Hematopoietic multipotent progenitor cell (in vitro differentiated cells): ENCODE measurements at regions not wholly inside any gene's neighbourhood (a gene's known extent, or its start where the extent isn't known, plus 50 kb on each side); places are given as distances from the start of the nearest gene placed in this dataset.
A peak's percentile ranks its signal among the peaks of the same experiment; 100 is the strongest.
"Not testable (repeated sequence)": the region's sequence is repeated elsewhere in the genome, so short reads cannot be mapped to it uniquely, and the experiment has no call there.

Source experiments
- DNase-seq, 3 donors: peaks; one replicate each; pipeline ENCODE4 v3.0.0-alpha.2; 2011 to 2015; ENCODE audit warnings: low read depth in 2 of 3, low spot score in 2 of 3

DNA sequence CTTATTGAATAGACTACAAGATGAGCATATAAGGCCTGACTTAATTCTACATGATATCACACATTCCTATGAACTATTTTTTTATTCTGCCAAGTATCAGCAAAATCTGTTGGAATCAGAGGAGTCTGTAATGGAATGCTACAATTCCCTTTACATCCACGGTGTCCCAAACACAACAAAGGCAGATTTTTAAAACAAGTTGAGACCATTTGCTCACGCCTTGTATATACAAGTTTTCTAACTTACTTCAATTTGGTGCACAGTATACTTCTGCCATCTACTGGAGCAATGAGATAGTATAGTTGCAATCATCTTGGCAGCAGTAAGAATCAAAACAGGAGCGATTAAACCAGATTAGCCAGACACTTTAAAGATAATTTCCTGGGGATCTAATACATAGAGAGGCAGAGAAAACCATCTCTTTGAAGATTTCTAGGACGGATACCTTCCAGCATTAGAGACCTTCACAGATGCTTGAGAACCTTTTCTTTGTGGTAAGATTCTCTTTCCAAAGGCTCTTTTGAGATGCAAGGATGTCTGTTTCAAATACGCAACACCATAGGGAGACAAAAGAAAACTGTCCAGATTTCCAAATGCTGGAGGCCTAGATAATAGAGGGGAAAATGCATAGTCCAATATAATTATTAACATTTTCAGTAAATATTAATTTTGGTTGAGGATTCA lies 302.0 kb upstream of the MIR17HG start:
- DNase-seq: peak in 2 of 3 donors; percentile 25 to 60

DNA sequence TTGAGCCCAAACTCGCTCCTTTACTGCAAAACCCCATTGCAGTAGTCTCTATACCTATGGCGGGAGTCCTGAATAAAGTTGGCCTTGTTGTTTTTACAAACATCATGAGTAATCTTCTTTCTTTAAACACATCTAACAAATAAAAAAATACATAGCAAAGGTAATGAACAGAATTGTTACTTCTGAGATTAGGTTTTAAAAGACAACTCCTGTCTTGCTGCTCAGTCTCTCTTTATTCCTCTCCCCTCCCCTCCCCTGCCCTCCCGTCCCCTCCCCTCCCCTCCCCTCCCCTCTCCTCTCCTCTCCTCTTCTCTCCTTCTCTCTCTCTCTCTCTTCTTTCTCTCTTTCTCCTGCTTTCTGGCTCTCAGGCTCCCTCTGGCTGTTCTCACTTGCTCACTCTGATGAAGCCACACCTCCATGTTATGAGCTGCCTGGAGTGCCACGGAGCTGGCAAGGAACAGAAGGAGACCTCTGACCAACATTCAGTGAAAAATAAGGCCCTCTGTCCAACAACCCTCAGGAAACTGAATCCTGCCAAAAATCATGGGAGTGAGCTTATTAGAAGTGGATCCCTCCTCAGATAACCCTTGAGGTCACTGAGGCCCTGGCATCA lies 300.7 kb upstream of the MIR17HG start:
- no peak for DNase-seq

DNA sequence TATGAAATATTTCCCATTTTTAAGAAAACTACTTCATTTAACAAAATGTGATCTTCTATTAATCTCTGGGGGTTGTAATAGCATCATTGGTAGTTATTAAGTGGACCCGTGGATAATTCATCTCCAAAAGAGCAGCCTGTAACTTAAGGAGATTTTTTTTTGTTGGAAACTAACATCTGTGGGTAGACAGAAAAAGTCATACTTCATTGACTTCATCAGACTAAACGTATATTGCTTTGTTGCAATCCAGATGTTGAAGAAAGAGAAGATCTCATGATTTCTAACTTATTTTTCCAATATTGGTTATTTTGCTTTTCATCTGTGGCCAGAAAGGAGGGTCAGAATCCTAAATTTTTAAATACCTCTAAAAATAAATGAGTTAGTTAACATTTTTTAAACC lies 296.5 kb upstream of the MIR17HG start:
- no peak for DNase-seq

DNA sequence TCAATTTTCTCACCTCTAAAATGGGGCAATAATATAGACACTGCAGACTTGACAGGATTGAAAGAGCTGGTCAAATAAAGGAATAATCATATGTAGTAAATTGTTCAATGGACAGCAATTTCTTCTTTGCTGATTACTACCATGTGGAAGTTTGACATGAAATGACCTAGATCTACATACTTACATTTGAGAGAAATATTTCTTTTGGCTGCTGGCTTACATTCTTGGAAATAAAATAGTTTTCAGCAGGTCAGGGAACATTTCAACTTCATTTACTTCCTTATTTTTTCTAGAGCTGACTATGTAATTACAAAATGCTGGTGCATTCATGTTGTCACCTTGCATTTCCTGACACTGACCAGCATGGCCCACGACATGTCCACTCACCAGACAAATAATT lies 294.6 kb upstream of the MIR17HG start:
- DNase-seq: no peak

DNA sequence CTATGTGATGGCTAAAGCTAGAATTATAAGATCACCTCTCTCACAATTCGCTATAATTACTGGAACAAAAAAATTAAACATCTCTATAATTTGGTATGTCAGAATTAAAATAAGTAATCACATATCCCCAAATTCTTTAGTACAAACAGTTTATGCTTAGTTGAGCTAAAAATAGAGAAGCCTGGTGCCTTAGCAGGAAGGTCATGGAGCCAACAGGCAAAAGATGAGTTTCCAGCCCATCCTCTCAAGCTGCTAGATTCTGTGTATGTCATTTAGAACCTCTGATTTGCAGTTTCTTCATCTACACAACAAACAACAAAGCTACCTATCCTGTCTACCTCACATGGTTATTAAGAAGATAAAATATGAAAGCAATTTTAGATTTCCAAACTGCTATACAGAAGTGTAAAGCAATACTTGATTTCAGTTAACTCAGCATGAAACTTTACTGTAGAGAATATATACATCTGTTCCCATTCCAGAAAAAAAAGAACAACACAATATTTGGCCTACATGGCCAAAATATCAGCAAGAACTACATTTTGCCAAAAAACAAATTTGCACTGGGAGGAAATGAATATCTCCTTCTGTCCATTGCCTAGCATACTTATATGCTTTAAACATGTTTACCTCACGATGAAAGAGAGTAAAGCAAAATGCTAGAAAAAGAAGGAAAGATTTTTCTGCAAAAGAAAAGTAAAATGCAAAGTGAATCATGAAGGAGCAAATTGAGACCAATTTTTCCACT lies 294.0 kb upstream of the MIR17HG start:
- no peak for DNase-seq

DNA sequence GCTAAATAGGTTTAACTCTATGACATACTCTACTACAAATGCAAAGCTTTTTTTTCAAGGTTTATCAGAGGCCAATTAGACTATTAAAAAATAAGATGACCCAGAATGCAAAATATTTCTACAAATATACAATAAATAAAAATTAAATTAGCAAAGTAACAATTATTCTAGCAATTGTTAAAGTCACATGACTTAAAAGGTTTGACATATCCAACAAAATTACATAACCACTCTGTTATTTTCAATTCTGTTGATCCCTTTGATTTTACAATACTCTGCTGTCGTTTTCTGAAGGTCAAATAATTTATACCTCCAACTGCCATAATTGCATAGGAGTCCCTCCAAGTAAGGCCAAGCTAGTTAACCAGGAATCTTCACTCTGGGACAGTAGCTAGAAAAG lies 292.6 kb upstream of the MIR17HG start:
- no peak for DNase-seq

DNA sequence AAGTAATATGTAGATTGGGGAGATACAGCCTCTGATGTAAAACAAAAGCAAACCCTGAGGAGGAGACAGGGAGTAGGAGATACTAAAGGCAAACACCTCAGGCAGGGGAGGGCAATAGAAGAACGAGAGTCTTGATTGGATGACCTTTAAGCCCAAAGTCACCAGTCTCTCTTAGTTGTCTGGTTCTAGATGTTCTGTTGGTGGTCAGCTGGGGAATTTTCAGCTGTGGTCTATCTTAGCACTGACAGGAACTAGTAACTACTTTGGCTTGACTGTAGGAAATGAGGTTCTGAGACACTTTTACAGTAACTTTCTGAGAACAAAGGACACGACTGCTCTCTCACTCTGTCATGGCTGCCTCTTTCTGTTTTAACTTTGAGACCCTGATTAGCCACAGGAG lies 290.7 kb upstream of the MIR17HG start:
- DNase-seq: peak in 2 of 3 donors; percentile 26 to 60

DNA sequence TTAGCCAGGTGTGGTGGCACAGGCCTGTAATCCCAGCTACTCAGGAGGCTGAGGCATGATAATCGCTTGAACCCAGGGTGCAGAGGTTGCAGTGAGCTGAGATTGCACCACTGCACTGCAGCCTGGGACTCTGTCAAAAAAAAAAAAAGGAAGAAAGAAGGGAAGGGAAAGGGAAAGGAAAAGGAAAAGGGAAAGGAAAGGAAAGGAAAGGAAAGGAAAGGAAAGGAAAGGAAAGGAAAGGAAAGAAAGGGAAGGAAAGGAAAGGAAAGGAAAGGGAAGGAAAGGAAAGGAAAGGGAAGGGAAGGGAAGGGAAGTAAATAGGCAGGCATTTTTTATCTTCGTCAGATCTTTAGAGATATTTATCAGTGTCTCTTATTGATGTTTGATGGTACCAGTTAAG lies 290.0 kb upstream of the MIR17HG start:
- not testable (repeated sequence) for DNase-seq

DNA sequence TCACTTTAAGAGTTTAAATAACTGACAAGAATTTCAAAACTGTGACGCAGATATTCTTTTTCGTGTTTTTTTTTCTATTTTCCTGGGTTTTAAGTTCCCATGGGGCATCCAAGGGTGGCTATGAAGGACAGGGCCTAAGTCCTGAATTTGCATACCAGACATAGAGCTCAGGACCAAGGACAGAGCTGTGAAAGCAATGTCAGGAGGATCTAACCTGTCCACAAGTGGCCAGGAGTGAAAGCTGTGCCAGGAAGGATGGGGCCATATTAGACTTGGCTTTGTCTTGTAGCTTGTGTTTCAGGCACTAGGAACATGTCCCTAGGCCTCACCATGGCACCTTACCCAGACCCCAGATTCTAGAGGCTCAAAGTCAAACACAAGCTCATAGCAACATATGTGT lies 289.4 kb upstream of the MIR17HG start:
- no peak for DNase-seq

DNA sequence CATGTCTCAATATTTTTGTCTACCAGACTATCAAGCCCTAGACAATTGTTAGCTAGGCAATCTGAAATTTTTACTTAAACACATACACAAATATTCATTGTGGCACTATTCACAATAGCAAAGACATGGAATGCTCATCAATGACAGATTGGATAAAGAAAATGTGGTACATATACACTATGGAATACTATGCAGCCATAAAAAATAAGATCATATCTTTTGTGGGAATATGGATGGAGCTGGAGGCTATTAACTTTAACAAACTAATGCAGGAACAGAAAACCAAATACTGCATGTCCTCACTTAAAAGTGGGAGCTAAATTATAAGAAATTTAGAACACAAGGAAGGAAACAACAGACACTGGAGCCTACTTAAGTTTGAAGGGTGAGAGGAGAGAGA lies 288.6 kb upstream of the MIR17HG start:
- no peak for DNase-seq

DNA sequence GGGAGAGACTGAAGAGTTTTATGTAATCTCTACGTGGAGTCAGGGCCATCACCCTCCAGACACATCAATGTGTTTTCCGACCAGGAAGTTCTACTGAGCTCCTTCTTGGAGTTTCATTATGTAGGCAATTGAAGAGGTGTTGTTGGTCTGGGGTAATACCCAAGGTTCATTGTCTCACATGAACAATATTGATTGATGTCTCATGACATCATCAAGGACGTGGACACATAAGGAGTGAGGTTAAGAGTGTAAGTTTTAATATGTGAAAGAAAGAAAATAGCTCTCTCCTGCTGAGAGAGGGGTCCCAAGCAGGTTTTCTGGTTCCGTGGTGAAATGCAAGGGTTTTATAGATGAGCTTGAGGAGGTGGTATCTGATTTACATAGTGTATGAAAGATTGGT lies 280.7 kb upstream of the MIR17HG start:
- DNase-seq: no peak

DNA sequence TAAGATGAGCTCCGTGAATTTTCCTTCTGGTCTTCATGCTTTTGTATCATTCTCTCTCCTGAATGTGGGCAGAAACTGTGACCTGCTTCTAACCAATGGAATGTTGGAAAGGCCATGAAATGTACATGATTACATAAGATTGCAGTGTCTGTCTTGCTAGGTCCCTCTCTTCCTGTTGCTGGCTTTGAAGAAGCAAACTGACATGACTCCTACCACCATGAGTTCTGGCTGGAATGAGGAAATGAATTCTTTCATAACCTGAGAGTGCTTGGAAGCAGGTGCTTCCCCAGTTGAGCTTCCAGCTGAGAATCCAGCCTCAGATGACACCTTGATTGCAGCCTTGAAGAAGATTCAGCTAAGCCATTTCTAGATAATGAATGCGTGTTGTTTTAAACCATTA lies 275.0 kb upstream of the MIR17HG start:
- DNase-seq: no peak

DNA sequence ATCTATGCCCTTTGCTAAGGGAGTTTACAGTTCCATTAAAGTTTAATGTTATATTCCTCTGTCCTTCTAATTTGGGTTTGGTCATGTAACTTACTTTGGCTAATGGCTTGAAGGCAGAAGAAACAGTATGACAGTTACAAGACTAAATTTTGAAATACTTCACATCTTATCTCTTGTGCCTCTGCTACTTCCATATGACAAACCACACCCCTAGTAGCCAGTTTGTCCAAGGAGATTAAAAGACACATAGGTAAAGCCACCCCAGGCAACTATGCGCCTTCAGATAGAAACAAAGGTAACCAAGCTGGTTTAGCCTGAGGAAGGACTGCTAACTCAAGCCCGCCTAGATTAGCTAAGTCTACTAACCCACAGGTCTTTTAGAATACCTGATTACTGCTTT lies 273.4 kb upstream of the MIR17HG start:
- DNase-seq: no peak

DNA sequence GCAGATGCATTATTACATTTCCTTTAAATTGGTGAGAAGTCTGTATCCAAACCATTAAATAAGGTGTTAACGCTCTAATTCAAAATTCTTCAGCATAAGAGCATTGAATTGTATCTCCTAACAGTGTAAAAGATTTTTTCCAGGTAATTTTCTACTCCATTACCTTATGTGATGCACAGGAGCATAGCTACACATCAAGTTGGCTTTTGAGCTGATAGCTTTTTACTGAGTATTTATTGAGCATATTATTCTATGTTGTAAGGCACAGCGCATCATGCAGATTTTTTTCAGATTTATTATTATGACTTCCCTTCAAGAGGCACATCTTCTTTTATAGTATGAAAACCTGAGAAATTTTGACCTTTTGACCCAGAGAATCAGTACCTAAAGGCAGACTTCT lies 270.7 kb upstream of the MIR17HG start:
- no peak for DNase-seq

DNA sequence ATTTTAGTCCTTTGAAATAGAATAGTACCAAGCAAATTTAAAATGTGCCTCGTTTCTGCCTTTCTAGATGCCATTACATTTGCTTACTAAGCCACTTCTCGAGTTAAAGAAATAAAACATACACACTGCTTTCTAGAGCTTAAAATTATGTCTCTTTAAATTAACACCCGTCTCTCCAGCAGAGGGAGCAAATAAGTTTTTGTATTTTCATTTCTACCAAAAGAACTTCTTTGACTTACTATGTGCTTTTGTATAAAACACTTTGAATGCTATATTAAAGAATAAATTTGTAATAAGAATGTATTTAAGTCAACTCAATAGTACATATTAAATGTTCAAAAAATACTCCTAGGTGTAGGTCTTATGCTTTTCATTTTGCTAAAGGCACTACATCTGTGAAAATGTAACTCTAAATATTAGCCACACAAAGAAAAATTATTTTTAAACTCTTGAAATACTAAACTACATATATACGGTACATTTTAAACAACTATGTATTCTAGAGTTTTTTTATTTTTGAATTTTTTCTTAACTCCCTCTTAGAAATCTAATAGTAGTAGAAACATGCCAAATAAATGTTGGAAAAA lies 269.3 kb upstream of the MIR17HG start:
- DNase-seq: peak in 2 of 3 donors; percentile 24 to 71

DNA sequence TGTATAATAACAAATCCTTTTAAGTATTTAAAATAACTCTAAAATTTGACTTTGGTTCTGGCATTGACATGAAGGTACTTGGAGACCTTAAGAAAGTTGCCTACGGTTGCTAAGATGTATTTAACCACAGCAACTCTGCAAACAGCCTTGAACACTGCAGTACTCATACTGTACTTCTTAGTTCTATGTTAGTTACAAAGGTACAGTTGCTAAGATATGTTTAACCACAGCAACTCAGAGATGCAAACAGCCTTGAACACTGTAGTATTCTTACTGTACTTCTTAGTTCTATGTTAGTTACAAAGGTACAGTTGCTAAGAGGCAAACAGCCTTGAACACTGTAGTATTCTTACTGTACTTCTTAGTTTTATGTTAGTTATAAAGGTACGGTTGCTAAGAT lies 268.3 kb upstream of the MIR17HG start:
- peak in 1 of 3 donors; percentile 25 for DNase-seq

DNA sequence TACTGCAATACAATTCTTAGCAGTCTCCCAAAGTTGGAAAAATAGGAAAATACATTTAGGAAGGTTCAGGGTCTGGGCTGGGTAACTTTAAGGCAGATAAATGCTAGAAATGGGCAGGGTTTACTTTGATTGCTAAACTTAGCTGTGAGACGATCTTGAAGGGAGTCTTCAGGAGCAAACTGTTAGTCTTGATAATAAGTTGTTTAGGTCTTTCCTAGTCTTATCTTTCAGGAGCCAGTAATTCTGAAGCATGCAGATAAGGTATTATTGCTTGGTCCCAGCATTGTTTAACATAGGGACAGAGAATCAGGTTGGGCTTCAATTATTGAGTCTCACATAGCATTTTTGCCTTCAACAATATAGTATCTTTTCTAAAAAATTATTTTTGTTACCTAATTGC lies 262.4 kb upstream of the MIR17HG start:
- peak in 2 of 3 donors; percentile 45 to 65 for DNase-seq

DNA sequence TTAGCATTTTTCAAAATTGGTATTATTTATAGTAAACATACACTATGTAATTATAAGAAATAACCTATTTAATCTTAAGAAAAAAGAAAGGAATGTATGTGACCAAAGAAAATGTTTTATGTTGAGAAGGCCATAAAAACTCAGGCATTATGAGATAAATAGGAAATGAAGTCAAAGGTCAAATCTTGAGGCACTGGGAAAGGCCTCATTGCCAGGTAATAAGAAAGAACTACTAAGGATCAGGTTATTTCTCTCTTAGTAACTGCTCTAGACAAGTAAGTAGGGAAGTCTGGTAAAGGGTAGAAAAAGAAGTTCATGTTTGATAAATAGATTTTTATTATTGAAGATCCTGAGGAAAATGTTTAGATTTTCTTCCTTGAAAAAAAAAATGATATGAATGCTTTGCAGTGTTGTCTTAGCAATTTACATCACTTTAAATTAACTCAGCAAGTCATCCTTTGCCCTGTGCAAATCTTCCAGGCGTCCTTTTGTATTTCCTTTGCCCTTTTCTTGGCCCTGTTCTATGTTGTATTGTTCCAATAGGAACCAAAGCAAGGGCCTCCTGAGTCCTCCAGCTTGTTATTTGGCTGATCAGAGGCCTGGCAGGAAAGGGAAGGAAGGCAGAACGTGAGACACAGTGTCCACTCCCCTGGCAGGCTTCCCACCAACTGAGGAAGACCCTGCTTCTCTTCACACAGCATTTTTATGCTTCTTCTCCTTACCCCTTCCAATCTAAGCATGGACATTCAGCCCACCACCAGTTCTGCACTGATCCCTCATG lies 260.4 kb upstream of the MIR17HG start:
- no peak for DNase-seq

DNA sequence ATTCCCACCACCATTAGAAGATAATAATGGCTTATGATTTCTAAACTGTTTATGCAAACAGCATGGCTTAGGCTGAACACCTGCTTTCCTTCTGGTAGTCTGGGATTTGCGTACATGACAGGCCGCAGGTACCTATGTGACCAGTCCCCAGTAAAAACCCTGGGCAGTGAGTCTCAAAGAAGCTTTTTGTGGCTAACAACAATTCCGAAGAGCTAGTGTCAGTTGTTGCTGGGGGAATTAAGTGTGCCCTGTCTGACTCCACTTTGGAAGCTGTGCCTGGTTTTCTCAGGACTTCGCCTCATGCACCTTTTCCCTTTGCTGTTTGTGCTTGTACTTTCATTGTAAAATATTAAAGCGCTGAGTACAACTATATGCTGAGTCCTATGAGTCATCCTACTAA lies 250.2 kb upstream of the MIR17HG start:
- DNase-seq: no peak

DNA sequence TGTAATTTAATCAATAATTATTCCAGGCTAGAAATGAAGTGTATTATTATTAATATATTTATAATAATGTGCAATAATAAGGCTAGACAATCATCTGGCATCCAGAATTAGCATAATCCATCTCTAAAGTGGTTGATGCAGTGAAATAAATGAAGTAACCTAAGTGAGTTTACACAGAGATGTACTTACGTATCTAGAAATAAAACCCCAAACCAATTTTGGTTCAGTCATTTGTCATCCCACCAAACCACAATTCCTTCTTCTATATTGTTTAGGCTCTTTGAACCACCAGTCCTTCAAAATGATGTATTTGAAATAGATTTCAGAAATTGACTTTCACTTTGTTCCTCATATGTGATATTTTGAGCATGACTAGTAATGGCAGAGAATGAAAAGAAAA lies 247.6 kb upstream of the MIR17HG start:
- no peak for DNase-seq

DNA sequence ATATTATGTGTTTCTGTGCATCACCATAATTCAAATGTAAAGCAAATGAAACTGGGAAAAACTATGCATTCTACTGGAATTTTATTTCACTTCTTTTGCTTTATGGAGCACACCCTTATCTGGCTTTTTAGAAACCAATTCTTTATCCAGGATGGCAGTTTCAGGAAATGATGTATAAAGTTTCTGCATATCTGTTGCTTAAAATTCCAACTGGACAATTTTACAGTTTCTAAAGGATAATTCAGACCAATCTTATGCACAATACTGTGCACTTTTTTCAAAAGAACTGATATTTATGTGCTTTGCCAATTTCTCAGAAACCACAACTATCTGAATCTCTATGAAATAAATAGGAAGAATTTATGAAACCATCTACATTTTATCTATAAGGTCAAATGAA lies 246.5 kb upstream of the MIR17HG start:
- DNase-seq: no peak
